HEK293 (cell line): ENCODE measurements at regions not wholly inside any gene's neighbourhood (a gene's known extent, or its start where the extent isn't known, plus 50 kb on each side); places are given as distances from the start of the nearest gene placed in this dataset.

Source experiments
- CTCF ChIA-PET: fragments of 350-600 bp; formaldehyde crosslinking; extraction: SDS; loops from one replicate; lab custom pipeline; 2021; ENCODE audit warnings: antibody characterized with exemption; lab: Yijun Ruan, JAX
- POLR2A ChIA-PET: fragments of 300-600 bp; formaldehyde crosslinking; extraction: SDS; loops from one replicate; lab custom pipeline; 2020; ENCODE audit warnings: antibody characterized with exemption, inconsistent platforms; lab: Yijun Ruan, JAX
- H3K27ac ChIP-seq: fragments of 200-500 bp; sonication (Bioruptor generic); 2 replicates; pipeline ENCODE4 v1.5.1; 2014; ENCODE audit warnings: low read depth, low read length, control low read depth, inconsistent platforms; ENCODE audit errors: extremely low read depth
- H3K36me3 ChIP-seq, 2 experiments: fragments of 200-500 bp in 1 of 2; sonication (Bioruptor generic) in 1 of 2; 1 replicate in 1 of 2; 2 replicates in 1 of 2; pipeline ENCODE4 v1.5.1; 2014 to 2017; ENCODE audit warnings: inconsistent platforms in 2 of 2, low read length in 2 of 2; ENCODE audit not compliant: control insufficient read depth in 2 of 2, insufficient read depth in 1 of 2
- H3K4me1 ChIP-seq: fragments of 200-500 bp; sonication (Bioruptor generic); 2 replicates; pipeline ENCODE4 v1.5.1; 2014; ENCODE audit warnings: mild to moderate bottlenecking, low read length, inconsistent platforms; ENCODE audit not compliant: control insufficient read depth, insufficient read depth
- H3K4me3 ChIP-seq: 2 replicates; pipeline ENCODE4 v1.5.1; 2011; ENCODE audit warnings: low read depth, mild to moderate bottlenecking, control low read depth, low read length, moderate library complexity
- H3K9me3 ChIP-seq: fragments of 200-500 bp; sonication (Bioruptor generic); 2 replicates; pipeline ENCODE4 v1.5.1; 2014; ENCODE audit warnings: low read depth, low read length, inconsistent platforms; ENCODE audit not compliant: control insufficient read depth, insufficient read depth
- FEZF1 ChIP-seq: fragments of 450-650 bp; formaldehyde crosslinking; IDR thresholded peaks from 2 replicates; pipeline ENCODE4 v1.5.1; 2016; ENCODE audit warnings: missing biosample characterization, missing genetic modification characterization
- KLF1 ChIP-seq: fragments of 450-650 bp; formaldehyde crosslinking; IDR thresholded peaks from 2 replicates; pipeline ENCODE4 v1.5.1; 2016; ENCODE audit warnings: missing biosample characterization, missing genetic modification characterization
- MEIS1 ChIP-seq: sonication (generic); formaldehyde crosslinking; IDR thresholded peaks from 2 replicates; pipeline ENCODE4 v1.8.1; 2022; ENCODE audit warnings: missing genetic modification reagents, mild to moderate bottlenecking, borderline replicate concordance
- PRDM10 ChIP-seq: fragments of 450-650 bp; formaldehyde crosslinking; IDR thresholded peaks from 2 replicates; pipeline ENCODE4 v1.5.1; 2016; ENCODE audit warnings: missing biosample characterization, missing genetic modification characterization
- PRDM4 ChIP-seq: fragments of 450-650 bp; formaldehyde crosslinking; IDR thresholded peaks from 2 replicates; pipeline ENCODE4 v1.5.1; 2017; ENCODE audit warnings: missing biosample characterization, missing genetic modification characterization
- SP3 ChIP-seq: fragments of 450-650 bp; formaldehyde crosslinking; IDR thresholded peaks from 2 replicates; pipeline ENCODE4 v1.5.1; 2016; ENCODE audit warnings: missing biosample characterization, missing genetic modification characterization
- ZBTB44 ChIP-seq: fragments of 450-650 bp; IDR thresholded peaks from 2 replicates; pipeline ENCODE4 v1.5.1; 2018; ENCODE audit warnings: missing biosample characterization, mild to moderate bottlenecking, missing genetic modification characterization
- ZBTB8A ChIP-seq: fragments of 450-650 bp; formaldehyde crosslinking; IDR thresholded peaks from 2 replicates; pipeline ENCODE4 v1.5.1; 2016; ENCODE audit warnings: missing biosample characterization, missing genetic modification characterization
- ZNF10 ChIP-seq: fragments of 450-650 bp; formaldehyde crosslinking; IDR thresholded peaks from 2 replicates; pipeline ENCODE4 v1.5.1; 2017; ENCODE audit warnings: missing biosample characterization, missing genetic modification characterization
- ZNF138 ChIP-seq: fragments of 450-650 bp; formaldehyde crosslinking; IDR thresholded peaks from 2 replicates; pipeline ENCODE4 v1.5.1; 2016; ENCODE audit warnings: missing biosample characterization, missing genetic modification characterization, borderline replicate concordance
- ZNF19 ChIP-seq: fragments of 450-650 bp; formaldehyde crosslinking; IDR thresholded peaks from 2 replicates; pipeline ENCODE4; 2016; ENCODE audit warnings: missing biosample characterization, missing genetic modification characterization, low read depth
- ZNF211 ChIP-seq: fragments of 450-650 bp; formaldehyde crosslinking; IDR thresholded peaks from 2 replicates; pipeline ENCODE4 v1.5.1; 2016; ENCODE audit warnings: low read depth, missing biosample characterization, missing genetic modification characterization
- ZNF214 ChIP-seq: fragments of 450-650 bp; formaldehyde crosslinking; IDR thresholded peaks from 2 replicates; pipeline ENCODE4 v1.5.1; 2017; ENCODE audit warnings: missing biosample characterization, mild to moderate bottlenecking, missing genetic modification characterization, borderline replicate concordance
- ZNF221 ChIP-seq: fragments of 450-650 bp; formaldehyde crosslinking; IDR thresholded peaks from 2 replicates; pipeline ENCODE4 v1.5.1; 2017; ENCODE audit warnings: missing biosample characterization, missing genetic modification characterization, borderline replicate concordance
- ZNF280C ChIP-seq: fragments of 450-650 bp; formaldehyde crosslinking; IDR thresholded peaks from 2 replicates; pipeline ENCODE4 v1.5.1; 2016; ENCODE audit warnings: missing biosample characterization, missing genetic modification characterization
- ZNF350 ChIP-seq: fragments of 450-650 bp; formaldehyde crosslinking; IDR thresholded peaks from 2 replicates; pipeline ENCODE4 v1.5.0; 2017; ENCODE audit warnings: missing biosample characterization, mild to moderate bottlenecking, missing genetic modification characterization
- ZNF398 ChIP-seq: fragments of 450-650 bp; formaldehyde crosslinking; IDR thresholded peaks from 2 replicates; pipeline ENCODE4 v1.5.1; 2017; ENCODE audit warnings: missing biosample characterization, missing genetic modification characterization
- ZNF423 ChIP-seq: fragments of 450-650 bp; formaldehyde crosslinking; IDR thresholded peaks from 2 replicates; pipeline ENCODE4 v1.5.1; 2016; ENCODE audit warnings: missing biosample characterization, missing genetic modification characterization
- ZNF555 ChIP-seq: fragments of 450-650 bp; formaldehyde crosslinking; conservative IDR thresholded peaks from 2 replicates; pipeline ENCODE4 v1.5.1; 2017; ENCODE audit warnings: missing biosample characterization, mild to moderate bottlenecking, missing genetic modification characterization, inconsistent platforms
- ZNF560 ChIP-seq: fragments of 450-650 bp; formaldehyde crosslinking; IDR thresholded peaks from 2 replicates; pipeline ENCODE4 v1.5.1; 2017; ENCODE audit warnings: missing biosample characterization, missing genetic modification characterization, borderline replicate concordance
- ZNF580 ChIP-seq: fragments of 450-650 bp; formaldehyde crosslinking; IDR thresholded peaks from 2 replicates; pipeline ENCODE4 v1.5.1; 2016; ENCODE audit warnings: missing biosample characterization, missing genetic modification characterization
- ZNF830 ChIP-seq: fragments of 450-650 bp; IDR thresholded peaks from 2 replicates; pipeline ENCODE4 v1.5.0; 2018; ENCODE audit warnings: missing biosample characterization, missing genetic modification characterization, low read depth, mild to moderate bottlenecking, moderate library complexity
- ZSCAN30 ChIP-seq: fragments of 450-650 bp; IDR thresholded peaks from 2 replicates; pipeline ENCODE4 v1.5.1; 2018; ENCODE audit warnings: missing biosample characterization, mild to moderate bottlenecking, missing genetic modification characterization, moderate library complexity

GRCh38 chr14:50010752-50011151 lies 105.6 kb downstream of the VCPKMT start:
- Histone ChIP-seq H3K36me3 (no peaks in the 10 kb centered on the region), H3K9me3 (no peaks in the 10 kb centered on the region), H3K27ac (no peak overlapping the region), H3K4me1 (no peaks in the 10 kb centered on the region), H3K4me3 (no peak overlapping the region)
- ChIA-PET CTCF (interaction anchor here (0.7 kb wide), 1 partner anchor 11 kb away, joined by 4 read pairs; no protein-coding TSS in a partner anchor), POLR2A (no interaction called here)
- no peak for TF ChIP-seq ZNF221 (tag by site-specific recombination)
- no peak for TF ChIP-seq MEIS1 (CRISPR knock-in tag)
- TF ChIP-seq PRDM4, result no peak
- TF ChIP-seq ZNF214, result no peak
- no peak for TF ChIP-seq ZNF555 (tag by site-specific recombination)
- TF ChIP-seq SP3 (tag by site-specific recombination), result no peak
- TF ChIP-seq ZNF138 (tag by site-specific recombination), result no peak
- TF ChIP-seq ZNF423 (tag by site-specific recombination), result no peak
- TF ChIP-seq ZNF560 (tag by site-specific recombination), result no peak
- no peak for TF ChIP-seq ZNF10
- no peak for TF ChIP-seq KLF1
- no peak for TF ChIP-seq ZNF580 (tag by site-specific recombination)
- TF ChIP-seq ZNF19 (tag by site-specific recombination), result no peak

GRCh38 chr14:50011242-50011641 lies 105.1 kb downstream of the VCPKMT start:
- no peak overlapping the region for H3K27ac ChIP-seq
- CTCF ChIA-PET, result no interaction called here
- POLR2A ChIA-PET, result no interaction called here
- H3K4me3 ChIP-seq, result no peak overlapping the region
- H3K9me3 ChIP-seq, result no peaks in the 10 kb centered on the region
- no peak for TF ChIP-seq ZNF211 (tag by site-specific recombination)
- TF ChIP-seq FEZF1 (tag by site-specific recombination), result no peak
- no peak for TF ChIP-seq PRDM10 (tag by site-specific recombination)
- TF ChIP-seq ZBTB44 (tag by site-specific recombination), result no peak
- TF ChIP-seq ZNF214, result no peak
- no peak for TF ChIP-seq ZNF350 (tag by site-specific recombination)
- no peak for TF ChIP-seq ZNF398 (tag by site-specific recombination)
- no peak for TF ChIP-seq ZSCAN30 (tag by site-specific recombination)
- TF ChIP-seq ZBTB8A, result no peak
- no peak for TF ChIP-seq ZNF830 (tag by site-specific recombination)
- no peak for TF ChIP-seq ZNF280C
- H3K36me3 ChIP-seq, result no peaks in the 10 kb centered on the region
- no peaks in the 10 kb centered on the region for H3K4me1 ChIP-seq
